HCT116 (cell line): ENCODE measurements at regions not wholly inside any gene's neighbourhood (a gene's known extent, or its start where the extent isn't known, plus 50 kb on each side); places are given as distances from the start of the nearest gene placed in this dataset.

Experiments used
- ATAC-seq: fragments of 200-7000 bp; cut with Tn5 transposase; 2 replicates; pipeline ENCODE4 v1.9.1; 2020; ENCODE audit warnings: mild to moderate bottlenecking, moderate library complexity
- BruUV-seq: library from RNA; stranded (reverse); fragments of 400-500 nt; replicated peaks from 2 replicates; lab custom pipeline; 2021; lab: Mats Ljungman, UMichigan
- CTCF ChIA-PET: fragments of 300-600 bp; sonication (Branson Sonifier 250); formaldehyde crosslinking; loops from one replicate; lab custom pipeline; 2021; ENCODE audit warnings: antibody characterized with exemption; lab: Charles Lee
- POLR2A ChIA-PET: fragments of 300-600, 350-600 bp; sonication (Branson Sonifier 250); formaldehyde crosslinking; loops from one replicate; lab custom pipeline; 2021; ENCODE audit warnings: antibody characterized with exemption; lab: Charles Lee
- RAD21 ChIA-PET, 2 experiments: fragments of 300-600 bp; sonication (Branson Sonifier 250); formaldehyde crosslinking; loops; one replicate each; lab custom pipeline; 2023; ENCODE audit warnings: low total read pairs in 2 of 2; ENCODE audit not compliant: uncharacterized antibody in 2 of 2, unreplicated experiment in 2 of 2, low non-redundant PET in 1 of 2; lab: Charles Lee
- DNase-seq: peaks from one replicate; pipeline ENCODE4 v3.0.0-alpha.2; 2010; ENCODE audit warnings: low read depth, low spot score
- H2AFZ ChIP-seq: fragments of 200-600 bp; shearing (Covaris generic), sonication (generic); 2 replicates; pipeline ENCODE4 v1.6.1; 2017; ENCODE audit warnings: low read depth, mixed run types, mixed read lengths, antibody characterized with exemption, low read length; ENCODE audit not compliant: poor library complexity, severe bottlenecking
- H3K27ac ChIP-seq: 2 replicates; pipeline ENCODE4 v1.5.1; 2012; ENCODE audit warnings: low read depth, low read length
- H3K27me3 ChIP-seq: fragments of 200-600 bp; sonication (generic); 2 replicates; pipeline ENCODE4 v1.6.1; 2016; ENCODE audit warnings: mixed run types, low read length, mixed read lengths; ENCODE audit not compliant: insufficient read depth
- H3K36me3 ChIP-seq, 2 experiments: fragments of 200-500 bp in 1 of 2; fragments of 200-600 bp in 1 of 2; sonication (Bioruptor generic) in 1 of 2; sonication (generic) in 1 of 2; 2 replicates each; pipeline versions ENCODE4 v1.5.1 to v1.6.1; 2014 to 2016; ENCODE audit warnings: low read length in 2 of 2, inconsistent platforms in 1 of 2, mixed read lengths in 1 of 2, mixed run types in 1 of 2; ENCODE audit not compliant: insufficient read depth in 2 of 2, control insufficient read depth in 1 of 2
- H3K4me1 ChIP-seq, 2 experiments: fragments of 200-600 bp in 1 of 2; sonication (generic) in 1 of 2; 2 replicates each; pipeline versions ENCODE4 v1.5.1 to v1.6.1; 2012 to 2017; ENCODE audit warnings: low read length in 2 of 2, inconsistent platforms in 1 of 2, mild to moderate bottlenecking in 1 of 2, mixed read lengths in 1 of 2, mixed run types in 1 of 2, moderate library complexity in 1 of 2; ENCODE audit not compliant: insufficient read depth in 2 of 2, control insufficient read depth in 1 of 2
- H3K4me2 ChIP-seq: fragments of 200-600 bp; sonication (generic); 2 replicates; pipeline ENCODE4 v1.6.1; 2017; ENCODE audit warnings: mixed run types, low read length, mixed read lengths
- H3K4me3 ChIP-seq, 2 experiments: fragments of 200-600 bp in 1 of 2; sonication (generic) in 1 of 2; replicated peaks in 1 of 2; 2 replicates each; pipeline ENCODE4 v1.5.1; 2011 to 2016; ENCODE audit warnings: low read length in 2 of 2, control low read depth in 1 of 2, low read depth in 1 of 2, mild to moderate bottlenecking in 1 of 2, mixed read lengths in 1 of 2, mixed run types in 1 of 2
- H3K79me2 ChIP-seq: fragments of 200-600 bp; sonication (generic); 2 replicates; pipeline ENCODE4 v1.6.1; 2017; ENCODE audit warnings: mild to moderate bottlenecking, mixed run types, low read length, moderate library complexity, mixed read lengths; ENCODE audit not compliant: insufficient read depth
- H3K9ac ChIP-seq: fragments of 200-600 bp; sonication (generic); 2 replicates; pipeline ENCODE4 v1.6.1; 2016; ENCODE audit warnings: low read length, mixed read lengths
- H3K9me2 ChIP-seq: fragments of 200-600 bp; sonication (generic), shearing (Covaris generic); 2 replicates; pipeline ENCODE4 v1.6.1; 2017; ENCODE audit warnings: mixed run types, mild to moderate bottlenecking, moderate library complexity; ENCODE audit not compliant: insufficient read depth
- H3K9me3 ChIP-seq, 2 experiments: fragments of 200-500 bp in 1 of 2; fragments of 200-600 bp in 1 of 2; sonication (Bioruptor generic) in 1 of 2; sonication (generic) in 1 of 2; 2 replicates each; pipeline ENCODE4 v1.6.1; 2014 to 2017; ENCODE audit warnings: low read length in 2 of 2, mixed read lengths in 2 of 2, inconsistent platforms in 1 of 2, low read depth in 1 of 2, mild to moderate bottlenecking in 1 of 2, mixed run types in 1 of 2, moderate library complexity in 1 of 2; ENCODE audit not compliant: control insufficient read depth in 1 of 2, insufficient read depth in 1 of 2
- H4K20me1 ChIP-seq: fragments of 200-600 bp; sonication (generic), shearing (Covaris generic); 2 replicates; pipeline ENCODE4 v1.6.1; 2017; ENCODE audit warnings: mixed run types, mild to moderate bottlenecking, moderate library complexity; ENCODE audit not compliant: insufficient read depth
- CEBPB ChIP-seq: IDR thresholded peaks from 2 replicates; pipeline ENCODE4 v1.6.1; 2012; ENCODE audit warnings: low read depth
- EGR1 ChIP-seq: IDR thresholded peaks from 2 replicates; pipeline ENCODE4 v1.6.1; 2012; ENCODE audit warnings: low read depth
- ELF1 ChIP-seq: IDR thresholded peaks from 2 replicates; pipeline ENCODE4 v1.6.1; 2012; ENCODE audit warnings: low read depth, borderline replicate concordance
- EZH2 ChIP-seq: fragments of 200-600 bp; sonication (generic); IDR thresholded peaks from 2 replicates; pipeline ENCODE4 v1.6.1; 2017; ENCODE audit warnings: antibody characterized with exemption, mixed run types
- EZH2phosphoT487 ChIP-seq: fragments of 200-600 bp; IDR thresholded peaks from 2 replicates; pipeline ENCODE4 v1.6.1; 2018; ENCODE audit warnings: antibody characterized with exemption, borderline replicate concordance
- FOSL1 ChIP-seq: IDR thresholded peaks from 2 replicates; pipeline ENCODE4 v1.6.1; 2012; ENCODE audit warnings: low read depth
- JUND ChIP-seq: IDR thresholded peaks from 2 replicates; pipeline ENCODE4 v1.6.1; 2012
- MAX ChIP-seq: IDR thresholded peaks from 2 replicates; pipeline ENCODE4 v1.6.1; 2012
- POLR2AphosphoS5 ChIP-seq: IDR thresholded peaks from 2 replicates; pipeline ENCODE4 v1.6.1; 2011; ENCODE audit warnings: mild to moderate bottlenecking, low read depth, low read length, moderate library complexity
- SP1 ChIP-seq: IDR thresholded peaks from 2 replicates; pipeline ENCODE4 v1.6.1; 2012; ENCODE audit warnings: low read depth
- SRF ChIP-seq: IDR thresholded peaks from 2 replicates; pipeline ENCODE4 v1.6.1; 2012; ENCODE audit warnings: low read depth
- ZBTB33 ChIP-seq: IDR thresholded peaks from 2 replicates; pipeline ENCODE4 v1.6.1; 2011; ENCODE audit warnings: mild to moderate bottlenecking, low read length, moderate library complexity; ENCODE audit not compliant: insufficient replicate concordance; ENCODE audit errors: extremely low read depth
- ZFX ChIP-seq: fragments of 450-650 bp; IDR thresholded peaks from 2 replicates; pipeline ENCODE4 v1.6.1; 2017
- ZNF274 ChIP-seq: fragments of 200-500 bp; sonication (Bioruptor generic); IDR thresholded peaks from 2 replicates; pipeline ENCODE4 v1.6.1; 2014; ENCODE audit warnings: mild to moderate bottlenecking, low read depth, low read length, inconsistent platforms
- intact Hi-C: fragments of 100-400 bp; cut with micrococcal nuclease; formaldehyde crosslinking; loops from 2 replicates; pipeline ENCODE4 v1.10.0; 2022
- TF ChIP-seq, protein P1 (sequence below): IDR thresholded peaks from 2 replicates; pipeline ENCODE4 v1.6.1; 2012

DNA sequence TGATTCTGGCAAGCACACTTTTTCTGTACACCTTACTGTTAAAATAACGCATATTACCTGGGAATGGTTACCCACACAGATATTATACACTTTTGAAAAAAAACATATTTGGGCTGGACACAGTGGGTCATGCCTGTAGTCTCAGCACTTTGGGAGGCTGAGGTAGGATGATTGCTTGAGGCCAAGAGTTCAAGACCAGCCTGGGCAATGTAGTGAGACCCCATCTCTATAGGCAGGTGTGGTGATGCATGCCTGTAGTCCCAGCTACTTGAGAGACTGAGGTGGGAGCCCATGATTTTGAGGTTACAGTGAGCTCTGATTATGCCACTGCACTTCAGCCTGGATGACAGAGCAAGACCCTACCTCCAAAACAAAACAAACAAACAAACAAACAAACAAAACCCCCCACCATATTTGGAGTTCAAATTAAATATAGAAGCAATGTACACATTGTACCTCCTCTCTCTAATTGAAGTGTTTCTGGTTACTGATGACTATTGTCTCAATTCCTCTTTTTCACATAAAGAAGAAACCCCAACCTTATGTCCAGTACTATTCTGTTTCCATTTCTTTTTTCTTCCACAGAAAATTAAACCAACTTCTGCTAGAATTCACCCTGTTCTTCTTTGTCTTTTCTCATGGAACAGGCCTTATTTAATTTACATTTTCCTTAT, 152.6 kb upstream of the UMPS start:
- POLR2A ChIA-PET: no interaction called here
- Histone ChIP-seq H3K9ac (no peak overlapping the region), H3K27me3 (no peaks in the 10 kb centered on the region), H3K9me3 (no peaks in the 10 kb centered on the region), H3K36me3 (no peaks in the 10 kb centered on the region), H2AFZ (no peak overlapping the region), H3K9me2 (no peaks in the 10 kb centered on the region), H3K4me3 (no peak overlapping the region), H3K4me1 (no peaks in the 10 kb centered on the region), H3K27ac (no peak overlapping the region), H3K79me2 (no peaks in the 10 kb centered on the region), H4K20me1 (no peaks in the 10 kb centered on the region), H3K4me2 (no peak overlapping the region)
- TF ChIP-seq SRF: no peak
- no peak for TF ChIP-seq ZNF274
- no peak for TF ChIP-seq ELF1
- TF ChIP-seq, protein P1, sequence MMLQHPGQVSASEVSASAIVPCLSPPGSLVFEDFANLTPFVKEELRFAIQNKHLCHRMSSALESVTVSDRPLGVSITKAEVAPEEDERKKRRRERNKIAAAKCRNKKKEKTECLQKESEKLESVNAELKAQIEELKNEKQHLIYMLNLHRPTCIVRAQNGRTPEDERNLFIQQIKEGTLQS: no peak
- no peak for TF ChIP-seq POLR2AphosphoS5
- no peak for TF ChIP-seq FOSL1
- TF ChIP-seq EZH2phosphoT487: no peak
- CTCF ChIA-PET: no interaction called here
- DNase-seq (no peak), ATAC-seq (no peak)
- RAD21 ChIA-PET: no interaction called here
- no TSS peak for BruUV-seq
- intact Hi-C loops: no loop called here

DNA sequence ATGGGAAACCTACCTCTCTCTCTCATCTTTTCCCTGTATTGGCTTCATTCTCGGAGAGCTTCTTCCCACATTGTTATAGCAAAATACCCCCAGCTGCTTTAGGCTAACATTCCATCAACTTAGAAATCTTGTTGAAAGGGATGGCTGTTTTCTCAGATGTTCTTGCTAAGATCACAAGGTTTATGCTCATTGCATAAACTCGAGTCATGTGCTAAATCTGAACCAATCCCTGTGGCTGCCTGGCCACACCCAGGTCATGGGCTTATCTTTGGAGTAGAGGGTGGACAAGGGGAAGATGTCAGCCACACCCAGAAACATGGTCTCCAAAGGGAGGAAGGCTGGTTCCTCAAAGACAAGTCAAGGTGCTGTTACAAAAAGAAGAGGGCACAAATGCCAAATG, 150.6 kb upstream of the UMPS start:
- no peak overlapping the region for H3K4me3 ChIP-seq
- BruUV-seq: no TSS peak
- H3K9ac ChIP-seq: no peak overlapping the region
- no peak overlapping the region for H2AFZ ChIP-seq
- CTCF ChIA-PET: no interaction called here
- POLR2A ChIA-PET: no interaction called here
- no peaks in the 10 kb centered on the region for H3K79me2 ChIP-seq
- no peaks in the 10 kb centered on the region for H4K20me1 ChIP-seq
- no peaks in the 10 kb centered on the region for H3K36me3 ChIP-seq
- DNase-seq (no peak), ATAC-seq (no peak)
- intact Hi-C loops: no loop called here
- no peak overlapping the region for H3K27ac ChIP-seq
- H3K9me3 ChIP-seq: no peaks in the 10 kb centered on the region
- RAD21 ChIA-PET: no interaction called here
- H3K4me1 ChIP-seq: peaks cover 3 to 7% of the 10 kb centered on the region in 2 experiments; a peak in 2 of 4 replicates
- TF ChIP-seq EZH2 (no peak), ZBTB33 (no peak), CEBPB (no peak), ZFX (no peak), EGR1 (no peak), MAX (no peak), SP1 (no peak), ELF1 (no peak), JUND (no peak)
- TF ChIP-seq, protein P1: no peak
- H3K27me3 ChIP-seq: no peaks in the 10 kb centered on the region
- no peak overlapping the region for H3K4me2 ChIP-seq
- no peaks in the 10 kb centered on the region for H3K9me2 ChIP-seq
